Fibroblast of lung (primary cell): ENCODE measurements at regions not wholly inside any gene's neighbourhood (a gene's known extent, or its start where the extent isn't known, plus 50 kb on each side); places are given as distances from the start of the nearest gene placed in this dataset.
A peak's percentile ranks its signal among the peaks of the same experiment; 100 is the strongest.

Experiments
- DNase-seq, 2 donors: peaks; one replicate each; pipeline versions ENCODE4 v3.0.0 to v3.0.0-alpha.2; 2010; ENCODE audit warnings: low read depth in 2 of 2
- H2AFZ ChIP-seq: 2 replicates; pipeline ENCODE4 v1.5.1; 2012; ENCODE audit warnings: low read length, control low read depth, inconsistent platforms
- H3K27ac ChIP-seq: 2 replicates; pipeline ENCODE4 v1.5.1; 2011; ENCODE audit warnings: low read length, control low read depth; ENCODE audit not compliant: insufficient read depth
- H3K27me3 ChIP-seq: 2 replicates; pipeline ENCODE4 v1.5.1; 2011; ENCODE audit warnings: mild to moderate bottlenecking, low read length; ENCODE audit not compliant: control insufficient read depth, insufficient read depth
- H3K36me3 ChIP-seq: 2 replicates; pipeline ENCODE4 v1.5.1; 2011; ENCODE audit warnings: low read length; ENCODE audit not compliant: control insufficient read depth, insufficient read depth
- H3K4me1 ChIP-seq: 2 replicates; pipeline ENCODE4 v1.5.1; 2011; ENCODE audit warnings: low read length; ENCODE audit not compliant: control insufficient read depth, insufficient read depth; ENCODE audit errors: extremely low read depth
- H3K4me2 ChIP-seq: 2 replicates; pipeline ENCODE4 v1.5.1; 2011; ENCODE audit warnings: low read length, control low read depth; ENCODE audit not compliant: insufficient read depth; ENCODE audit errors: extremely low read depth
- H3K4me3 ChIP-seq, 4 experiments: fragments of 200-600 bp in 1 of 4; sonication (generic) in 1 of 4; replicated peaks in 1 of 4; 2 replicates each; pipeline ENCODE4 v1.5.1; 2011 to 2016; ENCODE audit warnings: low read length in 4 of 4, low read depth in 3 of 4, mild to moderate bottlenecking in 3 of 4, control low read depth in 2 of 4, inconsistent platforms in 1 of 4, mixed read lengths in 1 of 4; ENCODE audit not compliant: insufficient read depth in 1 of 4; ENCODE audit errors: control extremely low read depth in 1 of 4
- H3K79me2 ChIP-seq: 2 replicates; pipeline ENCODE4 v1.5.1; 2012; ENCODE audit warnings: mild to moderate bottlenecking, low read length, inconsistent platforms; ENCODE audit not compliant: control insufficient read depth, insufficient read depth
- H3K9ac ChIP-seq: 2 replicates; pipeline ENCODE4 v1.5.1; 2011; ENCODE audit warnings: mild to moderate bottlenecking, low read length, control low read depth; ENCODE audit not compliant: insufficient read depth
- H3K9me3 ChIP-seq: 2 replicates; pipeline ENCODE4 v1.5.1; 2012; ENCODE audit warnings: low read depth, low read length; ENCODE audit not compliant: control insufficient read depth, insufficient read depth
- H4K20me1 ChIP-seq: 2 replicates; pipeline ENCODE4 v1.5.1; 2011; ENCODE audit warnings: low read length; ENCODE audit not compliant: control insufficient read depth, insufficient read depth; ENCODE audit errors: extremely low read depth
- CTCF ChIP-seq, 2 donors: IDR thresholded peaks in 1 of 2; conservative IDR thresholded peaks in 1 of 2; 1 replicate in 1 of 2; 2 replicates in 1 of 2; pipeline ENCODE4 v1.5.1; 2011 to 2012; ENCODE audit warnings: low read length in 2 of 2, control low read depth in 1 of 2, inconsistent platforms in 1 of 2, low read depth in 1 of 2, mild to moderate bottlenecking in 1 of 2
- EZH2 ChIP-seq: IDR thresholded peaks from 2 replicates; pipeline ENCODE4 v1.5.1; 2012; ENCODE audit warnings: low read length, control low read depth, mild to moderate bottlenecking; ENCODE audit errors: missing control alignments

- TF ChIP-seq CTCF (conservative IDR thresholded peaks at IDR 0.05 in 1 of 2, IDR thresholded peaks at IDR 0.05 in 1 of 2; ENCODE audit: low read depth in 1 of 2, low read length in 2 of 2) = no peak
- no peak for TF ChIP-seq EZH2
Observed at GRCh38 chr13:90300015-90300414, 1047.5 kb upstream of the MIR17HG start.

GRCh38 chr13:90302107-90302506 is 1045.4 kb upstream of the MIR17HG start:
- Histone ChIP-seq H3K9ac (no peak overlapping the region), H3K27ac (no peak overlapping the region), H3K79me2 (no peaks in the 10 kb centered on the region), H3K27me3 (no peaks in the 10 kb centered on the region), H3K36me3 (no peaks in the 10 kb centered on the region), H3K9me3 (no peaks in the 10 kb centered on the region), H2AFZ (no peak overlapping the region), H3K4me3 (no peak overlapping the region), H3K4me1 (no peaks in the 10 kb centered on the region), H4K20me1 (no peaks in the 10 kb centered on the region), H3K4me2 (no peak overlapping the region)
- TF ChIP-seq CTCF (conservative IDR thresholded peaks at IDR 0.05 in 1 of 2, IDR thresholded peaks at IDR 0.05 in 1 of 2; ENCODE audit: low read depth in 1 of 2, low read length in 2 of 2) (no peak), EZH2 (no peak)
- DNase-seq = peak; percentile 73 to 86

More at GRCh38 chr13:90300015-90300414, 1047.5 kb upstream of the MIR17HG start:
- H3K79me2 ChIP-seq = no peaks in the 10 kb centered on the region
- no peaks in the 10 kb centered on the region for H3K4me1 ChIP-seq
- H3K27ac ChIP-seq = no peak overlapping the region
- no peaks in the 10 kb centered on the region for H3K27me3 ChIP-seq
- H3K4me3 ChIP-seq = no peak overlapping the region
- H3K36me3 ChIP-seq = no peaks in the 10 kb centered on the region
- no peaks in the 10 kb centered on the region for H3K9me3 ChIP-seq
- no peak overlapping the region for H3K9ac ChIP-seq
- no peak overlapping the region for H2AFZ ChIP-seq
- H3K4me2 ChIP-seq = no peak overlapping the region
- DNase-seq = no peak
- H4K20me1 ChIP-seq = no peaks in the 10 kb centered on the region

- Histone ChIP-seq H3K36me3 (no peaks in the 10 kb centered on the region), H3K27me3 (no peaks in the 10 kb centered on the region), H3K9me3 (no peaks in the 10 kb centered on the region), H4K20me1 (no peaks in the 10 kb centered on the region), H3K27ac (no peak overlapping the region), H3K4me3 (no peak overlapping the region), H3K79me2 (no peaks in the 10 kb centered on the region), H3K4me2 (no peak overlapping the region), H3K9ac (no peak overlapping the region), H3K4me1 (no peaks in the 10 kb centered on the region), H2AFZ (no peak overlapping the region)
- no peak for DNase-seq
- no peak for TF ChIP-seq CTCF (conservative IDR thresholded peaks at IDR 0.05 in 1 of 2, IDR thresholded peaks at IDR 0.05 in 1 of 2; ENCODE audit: low read depth in 1 of 2, low read length in 2 of 2)
- no peak for TF ChIP-seq EZH2
Observed at GRCh38 chr13:90305796-90306195, 1041.7 kb upstream of the MIR17HG start.
